Body of pancreas (tissue), 4 donors: ENCODE measurements at regions not wholly inside any gene's neighbourhood (a gene's known extent, or its start where the extent isn't known, plus 50 kb on each side); places are given as distances from the start of the nearest gene placed in this dataset.
A peak's percentile ranks its signal among the peaks of the same experiment; 100 is the strongest.
"Not testable (repeated sequence)": the region's sequence is repeated elsewhere in the genome, so short reads cannot be mapped to it uniquely, and the experiment has no call there.

Source experiments
- ATAC-seq: fragments of 150-250 bp; one replicate; pipeline ENCODE4 v1.9.1; 2016
- DNase-seq, 4 donors: peaks; one replicate each; pipeline ENCODE4 v3.0.0-alpha.2; 2019
- H3K27ac ChIP-seq, 4 donors: fragments of 200-600 bp; sonication (generic); 1 replicate in 3 of 4; 2 replicates in 1 of 4; pipeline versions ENCODE4 v1.5.1 to v1.6.1; 2016 to 2019; ENCODE audit warnings: mild to moderate bottlenecking in 1 of 4, mixed read lengths in 1 of 4, moderate library complexity in 1 of 4
- H3K27me3 ChIP-seq, 2 donors: fragments of 200-600 bp; sonication (generic); one replicate each; pipeline ENCODE4 v1.6.0; 2016; ENCODE audit warnings: mild to moderate bottlenecking in 1 of 2
- H3K36me3 ChIP-seq, 2 donors: fragments of 200-600 bp; sonication (generic); replicated peaks in 1 of 2; 2 replicates each; pipeline ENCODE4 v1.5.1; 2016; ENCODE audit warnings: low read depth in 2 of 2; ENCODE audit not compliant: insufficient read depth in 1 of 2
- H3K4me1 ChIP-seq: fragments of 200-600 bp; sonication (generic); one replicate; pipeline ENCODE4 v1.6.0; 2016
- H3K4me3 ChIP-seq, 2 donors: fragments of 200-600 bp; sonication (generic); 1 replicate in 1 of 2; 2 replicates in 1 of 2; pipeline ENCODE4 v1.5.1; 2016 to 2019
- H3K9me3 ChIP-seq, 3 donors: fragments of 200-600 bp; sonication (generic); 1 replicate in 2 of 3; 2 replicates in 1 of 3; pipeline ENCODE4 v1.5.1; 2016
- POLR2A ChIP-seq, 3 donors: fragments of 450-650 bp; IDR thresholded peaks; one replicate each; pipeline ENCODE4 v1.6.1; 2016; ENCODE audit warnings: antibody characterized with exemption in 3 of 3, mild to moderate bottlenecking in 2 of 3
- WGBS, 2 donors: methylation state at CpG; one replicate each; pipeline ENCODE4 v1.1.5; 2017; 5-methylcytosine and 5-hydroxymethylcytosine counted together
- intact Hi-C: fragments of 100-400 bp; cut with DNase I; formaldehyde crosslinking; loops from one replicate; pipeline ENCODE4 v1.15.1; 2023
- TF ChIP-seq, protein P1 (sequence below), 7 experiments: fragments of 450-650 bp in 4 of 7; fragments of 200-600 bp in 3 of 7; sonication (generic) in 3 of 7; IDR thresholded peaks; one replicate each; pipeline ENCODE4 v1.5.1; 2016 to 2019; ENCODE audit warnings: antibody characterized with exemption in 7 of 7

DNA sequence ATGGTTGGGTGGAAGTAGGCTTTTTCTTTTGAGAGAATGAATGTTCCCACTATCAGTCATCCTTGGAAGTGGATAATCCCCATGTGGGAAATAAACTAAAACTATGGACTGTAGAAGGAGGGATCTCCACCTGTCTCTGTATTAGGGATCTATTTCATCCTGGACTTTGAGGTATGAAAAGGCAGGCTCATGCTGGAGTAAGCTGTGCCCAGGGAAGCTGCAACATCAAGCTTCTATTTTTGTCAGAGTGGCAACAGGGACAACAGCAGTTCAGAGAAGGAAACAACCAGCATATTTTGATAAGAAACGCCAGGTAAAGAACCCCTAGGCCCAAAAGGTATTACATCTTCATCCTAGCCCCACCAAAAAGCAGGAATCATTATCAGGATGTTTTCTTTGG lies 122.0 kb downstream of the MDH1 start:
- H3K27ac ChIP-seq, result no peak overlapping the region
- no peaks in the 10 kb centered on the region for H3K27me3 ChIP-seq
- H3K4me1 ChIP-seq, result no peaks in the 10 kb centered on the region
- H3K4me3 ChIP-seq, result no peak overlapping the region
- ATAC-seq, result no peak
- TF ChIP-seq, protein P1, sequence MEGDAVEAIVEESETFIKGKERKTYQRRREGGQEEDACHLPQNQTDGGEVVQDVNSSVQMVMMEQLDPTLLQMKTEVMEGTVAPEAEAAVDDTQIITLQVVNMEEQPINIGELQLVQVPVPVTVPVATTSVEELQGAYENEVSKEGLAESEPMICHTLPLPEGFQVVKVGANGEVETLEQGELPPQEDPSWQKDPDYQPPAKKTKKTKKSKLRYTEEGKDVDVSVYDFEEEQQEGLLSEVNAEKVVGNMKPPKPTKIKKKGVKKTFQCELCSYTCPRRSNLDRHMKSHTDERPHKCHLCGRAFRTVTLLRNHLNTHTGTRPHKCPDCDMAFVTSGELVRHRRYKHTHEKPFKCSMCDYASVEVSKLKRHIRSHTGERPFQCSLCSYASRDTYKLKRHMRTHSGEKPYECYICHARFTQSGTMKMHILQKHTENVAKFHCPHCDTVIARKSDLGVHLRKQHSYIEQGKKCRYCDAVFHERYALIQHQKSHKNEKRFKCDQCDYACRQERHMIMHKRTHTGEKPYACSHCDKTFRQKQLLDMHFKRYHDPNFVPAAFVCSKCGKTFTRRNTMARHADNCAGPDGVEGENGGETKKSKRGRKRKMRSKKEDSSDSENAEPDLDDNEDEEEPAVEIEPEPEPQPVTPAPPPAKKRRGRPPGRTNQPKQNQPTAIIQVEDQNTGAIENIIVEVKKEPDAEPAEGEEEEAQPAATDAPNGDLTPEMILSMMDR (IDR thresholded peaks at IDR 0.05), result no peak
- TF ChIP-seq POLR2A (IDR thresholded peaks at IDR 0.05), result no peak
- H3K9me3 ChIP-seq, result no peaks in the 10 kb centered on the region
- intact Hi-C loops, result no loop called here
- no peak for DNase-seq
- no peaks in the 10 kb centered on the region for H3K36me3 ChIP-seq
- 81 to 93% methylated on average over 1 of the region's 1 CpG for WGBS, 2 donors

DNA sequence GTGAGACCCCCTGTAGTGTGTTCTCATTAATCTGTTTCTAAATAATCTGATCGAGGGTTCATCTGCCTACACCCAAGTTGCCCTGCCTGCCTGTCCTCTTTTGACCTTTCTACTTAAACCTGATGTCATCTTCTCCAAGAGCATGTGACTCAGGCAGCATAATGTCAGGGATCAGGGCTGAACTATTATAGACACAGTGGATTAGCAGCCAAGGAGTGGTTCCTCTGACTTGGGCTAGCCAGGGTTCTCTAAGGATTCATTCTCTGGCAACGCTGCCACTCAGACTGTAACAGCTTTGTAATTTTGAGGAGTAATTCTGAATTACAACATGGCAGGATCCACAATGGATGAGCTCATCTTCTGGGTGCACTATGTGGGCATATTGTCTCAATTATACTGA lies 124.0 kb downstream of the MDH1 start:
- Histone ChIP-seq H3K27ac (no peak overlapping the region), H3K9me3 (no peaks in the 10 kb centered on the region), H3K27me3 (no peaks in the 10 kb centered on the region), H3K4me1 (no peaks in the 10 kb centered on the region), H3K4me3 (no peak overlapping the region), H3K36me3 (no peaks in the 10 kb centered on the region)
- DNase-seq (no peak), ATAC-seq (no peak)
- WGBS, 2 donors, result 73 to 81% methylated on average over 2 of the region's 2 CpGs
- TF ChIP-seq POLR2A (IDR thresholded peaks at IDR 0.05), result no peak
- TF ChIP-seq, protein P1 (IDR thresholded peaks at IDR 0.05), result no peak
- intact Hi-C loops, result no loop called here

DNA sequence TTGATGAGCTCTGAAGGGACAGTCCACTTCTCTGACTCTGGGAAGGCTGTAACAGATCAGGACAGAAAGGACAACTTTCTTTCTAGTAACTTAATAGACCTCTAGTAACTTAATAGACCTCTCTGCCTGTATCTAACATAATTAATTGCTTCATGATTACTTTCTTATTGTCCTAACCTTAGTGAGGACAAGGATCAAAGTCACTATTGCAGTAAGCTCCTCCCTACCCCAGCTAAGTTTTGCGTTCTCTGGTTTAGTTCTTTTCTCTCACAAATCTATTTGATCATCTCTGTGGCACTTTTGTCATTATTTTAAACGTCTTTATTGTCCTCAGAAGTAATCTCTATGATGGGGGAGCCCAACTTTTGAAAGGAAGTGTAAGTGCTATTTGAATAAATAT lies 125.5 kb upstream of the UGP2 start:
- intact Hi-C loops, result no loop called here
- DNase-seq (no peak), ATAC-seq (no peak)
- Histone ChIP-seq H3K36me3 (no peaks in the 10 kb centered on the region), H3K4me1 (peaks cover 8% of the 10 kb centered on the region), H3K9me3 (no peaks in the 10 kb centered on the region), H3K27me3 (no peaks in the 10 kb centered on the region), H3K27ac (no peak overlapping the region), H3K4me3 (no peak overlapping the region)
- WGBS, 2 donors, result 69 to 70% methylated on average over 2 of the region's 2 CpGs
- TF ChIP-seq POLR2A (IDR thresholded peaks at IDR 0.05), result no peak
- TF ChIP-seq, protein P1 (IDR thresholded peaks at IDR 0.05), result no peak

DNA sequence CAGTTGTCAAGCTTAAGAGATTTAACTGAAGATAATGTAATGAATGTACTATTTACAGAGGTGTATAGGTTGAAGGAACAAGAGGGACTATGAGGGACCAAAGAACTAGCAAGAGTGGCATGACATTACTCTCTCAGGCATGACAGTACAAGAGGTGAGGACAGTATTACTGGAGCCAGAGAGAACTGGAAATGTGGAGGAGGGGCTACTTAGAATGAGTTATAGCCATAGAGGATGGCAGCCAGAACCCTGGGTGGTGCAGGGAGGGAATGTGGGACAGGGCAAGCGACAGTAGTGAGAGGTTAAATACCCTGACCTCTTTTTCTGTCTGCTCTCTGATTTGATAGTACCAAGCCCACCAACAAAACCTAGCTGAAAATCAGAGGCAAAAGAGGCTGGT lies 122.6 kb upstream of the UGP2 start:
- no peak overlapping the region for H3K27ac ChIP-seq
- no peak overlapping the region for H3K4me3 ChIP-seq
- no peak for ATAC-seq
- no peak for TF ChIP-seq POLR2A (IDR thresholded peaks at IDR 0.05)
- TF ChIP-seq, protein P1 (IDR thresholded peaks at IDR 0.05), result no peak
- 82 to 100% methylated on average over 1 of the region's 1 CpG for WGBS, 2 donors
- peaks cover 10% of the 10 kb centered on the region for H3K4me1 ChIP-seq
- intact Hi-C loops, result no loop called here
- no peak for DNase-seq
- H3K9me3 ChIP-seq, result no peaks in the 10 kb centered on the region
- H3K27me3 ChIP-seq, result no peaks in the 10 kb centered on the region
- no peaks in the 10 kb centered on the region for H3K36me3 ChIP-seq

DNA sequence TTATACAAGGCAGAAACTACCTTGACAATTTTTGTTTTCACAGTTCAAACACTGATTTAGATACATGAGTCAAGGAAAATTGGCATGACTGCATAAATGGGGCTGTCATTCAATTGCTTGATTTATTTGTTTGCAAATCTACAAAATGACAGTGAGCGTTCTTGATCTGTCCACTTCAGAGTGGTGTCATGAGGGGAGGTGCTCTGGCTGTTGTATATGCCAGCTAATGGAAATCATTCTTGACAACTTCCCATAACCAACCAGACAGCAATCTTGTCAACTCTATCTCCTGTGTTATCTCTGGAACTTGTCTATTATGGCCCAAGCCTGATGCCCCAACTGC lies 120.6 kb upstream of the UGP2 start:
- ATAC-seq (peak; percentile 40), DNase-seq (no peak)
- TF ChIP-seq, protein P1 (IDR thresholded peaks at IDR 0.05), result no peak
- no peak for TF ChIP-seq POLR2A (IDR thresholded peaks at IDR 0.05)
- no peaks in the 10 kb centered on the region for H3K36me3 ChIP-seq
- H3K27me3 ChIP-seq, result no peaks in the 10 kb centered on the region
- WGBS, 2 donors, result 5 to 16% methylated on average over 1 of the region's 1 CpG
- peak overlapping the region in 2 of 4 donors; percentile 22 to 31 for H3K27ac ChIP-seq
- H3K4me1 ChIP-seq, result peaks cover 10% of the 10 kb centered on the region
- no peaks in the 10 kb centered on the region for H3K9me3 ChIP-seq
- no peak overlapping the region for H3K4me3 ChIP-seq
- intact Hi-C loops, result no loop called here

DNA sequence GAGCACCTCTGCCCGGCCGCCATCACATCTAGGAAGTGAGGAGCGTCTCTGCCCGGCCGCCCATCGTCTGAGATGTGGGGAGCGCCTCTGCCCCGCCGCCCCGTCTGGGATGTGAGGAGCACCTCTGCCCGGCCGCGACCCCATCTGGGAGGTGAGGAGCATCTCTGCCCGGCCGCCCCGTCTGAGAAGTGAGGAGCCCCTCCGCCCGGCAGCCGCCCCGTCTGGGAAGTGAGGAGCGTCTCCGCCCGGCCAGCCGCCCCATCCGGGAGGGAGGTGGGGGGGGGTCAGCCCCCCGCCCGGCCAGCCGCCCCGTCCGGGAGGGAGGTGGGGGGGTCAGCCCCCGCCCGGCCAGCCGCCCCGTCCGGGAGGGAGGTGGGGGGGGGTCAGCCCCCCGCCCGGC lies 119.4 kb upstream of the UGP2 start:
- H3K4me3 ChIP-seq, DNase-seq, H3K9me3 ChIP-seq, intact Hi-C loops, ATAC-seq, H3K36me3 ChIP-seq, H3K27me3 ChIP-seq, H3K27ac ChIP-seq, H3K4me1 ChIP-seq: not testable (repeated sequence)
- WGBS, 2 donors, result no CpG with 5 or more reads among the region's 37 CpGs
